K562 (cell line): ENCODE measurements at regions not wholly inside any gene's neighbourhood (a gene's known extent, or its start where the extent isn't known, plus 50 kb on each side); places are given as distances from the start of the nearest gene placed in this dataset.

Experiments used
- EGR1 ChIP-seq: fragments of 450-650 bp; conservative IDR thresholded peaks from 2 replicates; pipeline ENCODE4 v1.6.1; 2017; ENCODE audit warnings: mild to moderate bottlenecking
- JUN ChIP-seq, 2 experiments: sonication (generic) in 1 of 2; formaldehyde crosslinking in 1 of 2; IDR thresholded peaks; 2 replicates each; pipeline versions ENCODE4 v1.6.1 to v1.8.0; 2012 to 2022; ENCODE audit warnings: borderline replicate concordance in 2 of 2, mild to moderate bottlenecking in 2 of 2, improper control_type of control experiment in 1 of 2, low read depth in 1 of 2, low read length in 1 of 2, missing genetic modification reagents in 1 of 2
- MYC ChIP-seq, 2 experiments: fragments of 250-450 bp in 1 of 2; sonication (Bioruptor Pico) in 1 of 2; IDR thresholded peaks; 2 replicates each; pipeline versions ENCODE4 v1.5.1 to v1.6.1; 2012 to 2021; ENCODE audit warnings: low read depth in 2 of 2, borderline replicate concordance in 1 of 2, improper control_type of control experiment in 1 of 2, low read length in 1 of 2, mild to moderate bottlenecking in 1 of 2, moderate library complexity in 1 of 2
- POLR2A ChIP-seq: fragments of 450-650 bp; conservative IDR thresholded peaks from 2 replicates; pipeline ENCODE4 v1.6.1; 2016
- POLR2AphosphoS5 ChIP-seq: IDR thresholded peaks from 2 replicates; pipeline ENCODE4 v1.6.1; 2011; ENCODE audit warnings: mild to moderate bottlenecking, low read depth, low read length, moderate library complexity; ENCODE audit not compliant: control insufficient read depth, insufficient read depth
- SP1 ChIP-seq: sonication (generic); formaldehyde crosslinking; IDR thresholded peaks from 2 replicates; pipeline ENCODE4 v1.8.1; 2022; ENCODE audit warnings: mild to moderate bottlenecking, missing genetic modification reagents
- TAF1 ChIP-seq: IDR thresholded peaks from 2 replicates; pipeline ENCODE4 v1.6.1; 2011; ENCODE audit warnings: mild to moderate bottlenecking, low read length, moderate library complexity; ENCODE audit not compliant: insufficient read depth, control insufficient read depth, severe bottlenecking; ENCODE audit errors: extremely low read depth
- ZNF766 ChIP-seq: fragments of 200-800 bp; sonication (Bioruptor generic); conservative IDR thresholded peaks from 2 replicates; pipeline ENCODE4 v1.6.1; 2016; ENCODE audit warnings: missing genetic modification characterization, missing compliant biosample characterization
- TF ChIP-seq, protein P1 (sequence below): sonication (generic); formaldehyde crosslinking; IDR thresholded peaks from 2 replicates; pipeline ENCODE4 v1.8.0; 2022; ENCODE audit warnings: mild to moderate bottlenecking, missing genetic modification reagents

DNA sequence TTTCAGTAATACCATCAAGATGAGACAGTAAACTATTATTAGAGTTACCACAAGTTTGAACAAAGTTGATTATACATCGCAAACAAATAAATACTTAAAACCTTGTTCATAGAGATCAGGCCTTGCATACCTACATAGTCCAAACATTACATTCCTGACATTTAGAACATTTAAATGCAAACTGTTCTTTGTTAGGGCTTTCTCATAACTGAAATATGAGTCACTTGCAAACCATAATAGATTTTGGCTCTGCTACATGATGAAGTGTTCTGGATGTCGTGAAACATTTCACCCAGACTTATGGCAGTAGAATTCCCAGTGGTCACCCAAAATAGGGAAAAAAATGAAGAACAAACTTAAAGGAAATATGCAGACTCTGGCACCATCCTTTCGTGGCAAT, 75.0 kb downstream of the FAT4 start:
- TF ChIP-seq JUN (IDR thresholded peaks at IDR 0.05; ENCODE audit: borderline replicate concordance, low read depth, low read length) (no peak), JUN (CRISPR knock-in tag; IDR thresholded peaks at IDR 0.05; ENCODE audit: borderline replicate concordance) (no peak), TAF1 (no peak), POLR2A (no peak), ZNF766 (CRISPR knock-in tag) (no peak), MYC (IDR thresholded peaks at IDR 0.05; ENCODE audit: low read depth, low read length) (no peak), MYC (CRISPR knock-in tag; IDR thresholded peaks at IDR 0.05; ENCODE audit: borderline replicate concordance, low read depth) (no peak), POLR2AphosphoS5 (no peak), SP1 (CRISPR knock-in tag) (no peak), EGR1 (no peak)
- TF ChIP-seq, protein P1, sequence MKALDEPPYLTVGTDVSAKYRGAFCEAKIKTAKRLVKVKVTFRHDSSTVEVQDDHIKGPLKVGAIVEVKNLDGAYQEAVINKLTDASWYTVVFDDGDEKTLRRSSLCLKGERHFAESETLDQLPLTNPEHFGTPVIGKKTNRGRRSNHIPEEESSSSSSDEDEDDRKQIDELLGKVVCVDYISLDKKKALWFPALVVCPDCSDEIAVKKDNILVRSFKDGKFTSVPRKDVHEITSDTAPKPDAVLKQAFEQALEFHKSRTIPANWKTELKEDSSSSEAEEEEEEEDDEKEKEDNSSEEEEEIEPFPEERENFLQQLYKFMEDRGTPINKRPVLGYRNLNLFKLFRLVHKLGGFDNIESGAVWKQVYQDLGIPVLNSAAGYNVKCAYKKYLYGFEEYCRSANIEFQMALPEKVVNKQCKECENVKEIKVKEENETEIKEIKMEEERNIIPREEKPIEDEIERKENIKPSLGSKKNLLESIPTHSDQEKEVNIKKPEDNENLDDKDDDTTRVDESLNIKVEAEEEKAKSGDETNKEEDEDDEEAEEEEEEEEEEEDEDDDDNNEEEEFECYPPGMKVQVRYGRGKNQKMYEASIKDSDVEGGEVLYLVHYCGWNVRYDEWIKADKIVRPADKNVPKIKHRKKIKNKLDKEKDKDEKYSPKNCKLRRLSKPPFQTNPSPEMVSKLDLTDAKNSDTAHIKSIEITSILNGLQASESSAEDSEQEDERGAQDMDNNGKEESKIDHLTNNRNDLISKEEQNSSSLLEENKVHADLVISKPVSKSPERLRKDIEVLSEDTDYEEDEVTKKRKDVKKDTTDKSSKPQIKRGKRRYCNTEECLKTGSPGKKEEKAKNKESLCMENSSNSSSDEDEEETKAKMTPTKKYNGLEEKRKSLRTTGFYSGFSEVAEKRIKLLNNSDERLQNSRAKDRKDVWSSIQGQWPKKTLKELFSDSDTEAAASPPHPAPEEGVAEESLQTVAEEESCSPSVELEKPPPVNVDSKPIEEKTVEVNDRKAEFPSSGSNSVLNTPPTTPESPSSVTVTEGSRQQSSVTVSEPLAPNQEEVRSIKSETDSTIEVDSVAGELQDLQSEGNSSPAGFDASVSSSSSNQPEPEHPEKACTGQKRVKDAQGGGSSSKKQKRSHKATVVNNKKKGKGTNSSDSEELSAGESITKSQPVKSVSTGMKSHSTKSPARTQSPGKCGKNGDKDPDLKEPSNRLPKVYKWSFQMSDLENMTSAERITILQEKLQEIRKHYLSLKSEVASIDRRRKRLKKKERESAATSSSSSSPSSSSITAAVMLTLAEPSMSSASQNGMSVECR (CRISPR knock-in tag): no peak
